Daoy (cell line): ENCODE measurements at regions not wholly inside any gene's neighbourhood (a gene's known extent, or its start where the extent isn't known, plus 50 kb on each side); places are given as distances from the start of the nearest gene placed in this dataset.
"Not testable (repeated sequence)": the region's sequence is repeated elsewhere in the genome, so short reads cannot be mapped to it uniquely, and the experiment has no call there.

ENCODE experiments used
- DNase-seq: peaks from one replicate; pipeline ENCODE4 v3.0.0-alpha.2; 2015; ENCODE audit warnings: low read depth

- DNase-seq: no peak
Measured at GRCh38 chr3:158882445-158882844, 80.6 kb downstream of the MFSD1 start.

- no peak for DNase-seq
Measured at GRCh38 chr3:158896729-158897128, 94.9 kb downstream of the MFSD1 start.

DNA sequence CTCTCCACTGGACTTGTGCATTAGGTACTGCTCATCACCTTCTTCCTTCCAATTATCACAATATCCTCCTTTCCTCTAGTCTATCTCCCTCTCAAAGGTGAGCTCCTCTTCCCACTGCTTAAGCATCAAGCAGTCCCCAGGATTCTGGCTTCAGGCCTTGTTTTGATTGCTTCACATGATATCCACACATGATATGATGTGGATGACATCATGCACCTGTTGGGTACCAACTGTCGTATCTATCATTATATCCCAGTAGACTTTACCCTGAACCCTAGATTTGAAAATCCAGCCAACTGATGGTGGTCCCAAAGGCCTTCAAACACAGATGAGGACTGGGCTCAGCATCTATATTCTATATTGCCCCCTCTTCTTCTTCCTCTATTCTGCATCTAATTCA, 104.9 kb downstream of the MFSD1 start:
- no peak for DNase-seq

DNA sequence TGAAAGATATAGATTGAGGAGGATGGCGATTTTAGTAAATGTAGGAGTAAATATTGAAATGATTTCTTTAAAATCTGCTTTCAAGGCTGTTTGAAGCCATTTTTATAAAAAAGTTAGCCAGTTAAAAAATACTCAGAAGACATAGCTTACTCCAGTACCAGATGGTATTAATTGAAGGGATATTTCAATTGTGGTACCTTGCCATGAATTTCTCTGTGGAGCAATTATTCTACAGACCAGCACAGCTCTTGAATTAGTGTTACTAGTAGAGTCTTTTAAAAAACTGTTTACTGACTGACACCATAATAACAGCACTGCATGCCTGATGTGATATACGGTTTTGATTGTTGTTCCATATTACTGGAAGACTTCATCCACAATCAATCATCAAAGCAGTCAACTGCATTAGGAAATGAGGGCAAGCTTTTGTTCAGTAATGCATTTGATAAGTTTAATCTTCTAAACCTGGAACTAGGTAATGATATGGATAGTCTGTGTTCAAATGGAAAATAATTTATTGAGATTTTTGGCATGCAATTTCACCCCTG, 106.4 kb downstream of the MFSD1 start:
- DNase-seq: no peak

DNA sequence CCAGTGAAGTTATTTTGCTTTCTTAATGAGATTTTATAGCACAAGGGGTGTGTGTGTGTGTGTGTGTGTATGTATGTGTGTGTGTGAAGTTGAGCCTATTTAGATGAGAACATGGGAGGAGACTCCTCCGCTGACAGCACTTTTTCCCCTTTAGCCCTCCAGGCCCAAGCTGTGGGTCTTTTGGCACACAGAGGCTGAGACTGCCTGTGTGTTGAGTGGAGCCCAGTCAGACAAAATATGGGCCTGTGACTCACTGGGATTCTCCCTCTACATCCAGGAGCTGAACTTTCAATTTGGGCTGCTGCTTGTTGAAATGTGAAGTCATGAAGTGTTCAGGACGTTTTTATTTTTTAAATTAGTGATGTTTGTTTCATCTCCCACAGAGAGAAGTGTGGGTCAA, 108.0 kb downstream of the MFSD1 start:
- peak; percentile 7 for DNase-seq

DNA sequence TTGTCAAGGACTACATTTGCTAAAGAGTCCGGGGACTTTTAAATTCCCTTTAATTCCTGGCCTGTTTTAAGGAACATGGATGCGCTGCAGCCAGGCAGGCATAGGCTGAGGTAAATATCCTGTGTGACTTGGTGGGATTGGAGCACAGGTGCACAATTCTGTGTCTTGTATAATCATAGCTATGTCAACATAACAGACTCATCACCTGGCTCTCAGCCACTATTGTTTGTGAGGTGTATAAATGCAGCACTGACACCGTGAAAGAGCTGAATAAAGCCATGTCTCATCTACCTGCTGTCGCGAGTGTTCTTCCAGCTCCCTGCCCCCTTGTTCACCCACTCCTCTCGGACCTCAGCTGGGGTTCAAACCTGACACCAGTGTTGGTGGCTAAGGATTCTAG, 109.7 kb downstream of the MFSD1 start:
- DNase-seq: no peak

DNA sequence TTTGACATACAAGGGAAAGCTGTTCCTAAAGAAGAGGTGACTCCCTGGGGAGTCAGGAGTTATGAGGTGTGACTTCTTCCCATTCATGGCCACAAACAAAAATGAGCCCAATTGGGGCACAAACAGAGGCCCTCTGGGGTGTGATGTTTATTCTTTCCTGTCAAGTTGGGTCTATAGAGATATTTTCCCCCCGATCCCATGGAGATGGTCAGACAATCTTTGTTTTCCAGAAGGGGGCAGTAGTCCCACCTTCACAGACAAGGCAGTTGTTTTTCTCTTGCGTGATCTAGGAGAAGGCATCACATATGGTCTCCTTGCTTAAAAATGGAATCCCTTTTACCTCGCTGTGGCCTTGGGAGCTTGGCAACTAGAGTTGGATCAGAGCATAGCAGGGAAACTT, 110.3 kb downstream of the MFSD1 start:
- no peak for DNase-seq

DNA sequence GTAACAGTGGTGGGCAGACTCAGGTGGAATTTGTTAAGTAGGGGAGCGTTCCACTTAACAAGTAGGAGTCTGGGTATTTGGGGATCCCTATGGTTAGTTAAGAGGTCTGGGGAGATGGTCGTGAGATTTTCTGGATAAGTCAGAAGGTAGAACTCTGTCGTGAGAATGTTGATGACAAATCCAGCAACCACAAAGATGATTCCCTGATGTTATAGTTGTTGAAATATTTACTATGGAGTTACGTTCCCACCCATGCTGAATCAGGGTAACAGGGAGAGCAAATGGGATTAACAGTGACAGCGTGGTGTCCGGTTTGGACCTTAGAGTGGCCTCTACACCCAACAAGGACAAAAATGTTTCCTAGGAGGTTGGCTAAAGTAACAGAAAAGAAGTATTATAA, 110.8 kb downstream of the MFSD1 start:
- no peak for DNase-seq

DNA sequence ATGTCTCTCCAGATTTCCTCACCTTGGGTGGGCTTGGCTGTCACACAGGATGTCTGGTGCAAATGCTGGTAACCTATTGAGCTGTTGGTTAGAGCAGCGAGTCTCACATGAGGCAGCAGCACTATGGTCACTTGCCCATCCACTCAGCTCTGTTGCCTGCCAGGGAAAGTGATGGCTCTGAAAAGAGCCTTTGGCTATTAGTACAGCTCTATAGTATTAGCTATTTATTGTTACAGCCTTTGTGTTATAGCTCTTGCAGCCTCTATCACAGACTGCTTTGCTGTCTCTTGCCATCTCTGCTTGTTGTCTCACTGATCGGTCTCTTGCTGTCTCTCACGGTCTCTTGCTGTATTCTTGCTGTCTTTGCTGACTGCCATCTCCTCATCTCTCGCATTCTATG, 114.3 kb downstream of the MFSD1 start:
- no peak for DNase-seq

GRCh38 chr3:158918008-158918407, 116.2 kb downstream of the MFSD1 start:
- peak; percentile 22 for DNase-seq

- DNase-seq: no peak
Measured at GRCh38 chr3:158918451-158918850, 116.6 kb downstream of the MFSD1 start.

- DNase-seq: no peak
Measured at GRCh38 chr3:158920371-158920770, 118.5 kb downstream of the MFSD1 start.

DNA sequence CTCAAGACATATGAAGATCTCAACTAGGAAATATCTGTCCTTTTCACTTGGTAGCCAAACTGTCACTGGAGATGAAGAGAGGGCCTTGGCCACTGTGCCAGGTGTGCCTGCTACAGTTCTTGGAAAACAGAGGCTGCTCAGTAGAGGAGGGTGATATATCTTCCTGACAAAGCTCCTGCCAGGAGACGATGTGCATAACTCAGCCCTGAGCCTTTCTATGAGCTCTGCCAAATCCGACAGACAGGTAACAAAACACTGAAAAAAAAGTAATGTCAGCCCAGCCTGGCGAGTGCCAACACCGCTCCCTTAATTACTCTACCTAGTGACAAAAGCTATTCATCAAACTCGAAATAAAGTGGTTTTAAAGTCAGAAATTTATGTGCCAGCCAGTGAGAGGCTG, 123.2 kb downstream of the MFSD1 start:
- DNase-seq: no peak

GRCh38 chr3:158925828-158926494, 124.1 kb downstream of the MFSD1 start:
- DNase-seq: no peak

GRCh38 chr3:158935846-158936245, 134.0 kb downstream of the MFSD1 start:
- DNase-seq: no peak

GRCh38 chr3:158936530-158937113, 134.8 kb downstream of the MFSD1 start:
- no peak for DNase-seq

DNA sequence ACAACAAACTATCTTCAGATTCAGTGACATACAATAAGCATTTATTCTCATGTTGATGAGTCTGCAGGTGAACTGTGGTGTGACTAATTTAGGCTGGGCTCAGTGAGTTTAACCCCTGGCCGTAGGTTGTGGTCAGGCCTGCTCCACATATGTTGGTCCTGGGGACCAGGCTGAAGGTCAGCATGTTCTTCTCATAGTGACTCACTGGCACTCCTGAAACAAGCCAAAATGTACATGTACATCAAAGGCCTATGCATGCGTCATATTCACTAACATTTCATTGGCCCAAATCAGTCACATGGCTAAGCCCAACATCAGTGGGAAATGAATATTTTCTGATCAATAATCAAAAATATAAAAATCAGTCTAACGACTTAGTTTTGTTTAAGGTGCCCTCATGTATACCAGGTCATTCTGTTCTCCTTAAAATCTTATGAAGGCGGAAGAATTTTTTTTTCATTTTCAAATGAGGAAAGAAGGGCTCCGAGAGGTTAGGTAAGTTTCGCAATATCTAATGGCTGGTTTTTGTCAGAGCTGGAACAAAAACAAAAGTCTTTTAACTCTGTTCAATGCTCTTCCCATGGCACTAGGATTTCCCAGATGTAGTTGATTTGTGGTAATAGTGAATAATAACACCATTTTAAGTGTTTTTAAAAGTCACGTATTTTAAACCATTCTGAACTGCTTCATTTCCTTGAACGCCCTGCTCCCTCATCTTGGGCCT, 148.5 kb downstream of the MFSD1 start:
- no peak for DNase-seq

GRCh38 chr3:158953131-158953530, 151.3 kb downstream of the MFSD1 start:
- no peak for DNase-seq

GRCh38 chr3:158954420-158954819, 152.6 kb downstream of the MFSD1 start:
- DNase-seq: no peak

- not testable (repeated sequence) for DNase-seq
Measured at GRCh38 chr3:158957777-158958176, 155.9 kb downstream of the MFSD1 start.

GRCh38 chr3:158958873-158959272, 157.0 kb downstream of the MFSD1 start:
- DNase-seq: no peak

- DNase-seq: no peak
Measured at GRCh38 chr3:158961471-158961870, 159.6 kb downstream of the MFSD1 start.

DNA sequence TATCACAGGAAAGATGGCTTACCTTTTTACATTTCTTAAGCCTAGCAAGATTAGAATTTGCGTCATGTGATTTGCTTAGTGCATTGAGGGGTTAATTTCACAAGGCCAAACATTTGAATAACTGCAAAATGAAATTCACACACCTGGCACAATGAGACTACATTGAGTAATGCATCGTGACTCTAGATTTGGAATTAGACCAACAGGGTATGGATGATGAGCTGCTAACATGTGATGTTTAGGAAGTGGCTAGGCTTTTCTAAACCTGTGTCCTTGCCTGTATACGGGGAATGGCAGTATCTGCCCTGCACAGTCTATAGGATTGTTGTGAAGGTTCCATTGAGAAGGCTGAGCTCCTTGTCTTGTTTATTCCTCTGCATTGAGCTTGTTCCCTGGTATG, 160.1 kb downstream of the MFSD1 start:
- DNase-seq: no peak
